GM18517 (cell line): ENCODE measurements at regions not wholly inside any gene's neighbourhood (a gene's known extent, or its start where the extent isn't known, plus 50 kb on each side); places are given as distances from the start of the nearest gene placed in this dataset.

ENCODE experiments used
- ATAC-seq: cut with Tn5 transposase; IDR thresholded peaks from one replicate; pipeline ENCODE4 v1.9.1; 2021; ENCODE audit warnings: mild to moderate bottlenecking, moderate library complexity; ENCODE audit not compliant: unreplicated experiment

- ATAC-seq = no peak
These were observed 457.6 kb downstream of the TFAP2A start for GRCh38 chr6:9957215-9957759.

- ATAC-seq = no peak
These were observed 466.2 kb downstream of the TFAP2A start for GRCh38 chr6:9948678-9949077.

GRCh38 chr6:9943986-9944385, 470.9 kb downstream of the TFAP2A start:
- no peak for ATAC-seq

- ATAC-seq = no peak
These were observed 471.8 kb downstream of the TFAP2A start for GRCh38 chr6:9943026-9943425.

GRCh38 chr6:9942131-9942530, 472.7 kb downstream of the TFAP2A start:
- ATAC-seq = no peak

- no peak for ATAC-seq
These were observed 476.1 kb downstream of the TFAP2A start for GRCh38 chr6:9938801-9939200.

GRCh38 chr6:9937031-9937763, 477.7 kb downstream of the TFAP2A start:
- ATAC-seq = no peak

GRCh38 chr6:9936551-9936950, 478.3 kb downstream of the TFAP2A start:
- ATAC-seq = no peak

- no peak for ATAC-seq
These were observed 481.2 kb downstream of the TFAP2A start for GRCh38 chr6:9933677-9934076.

- ATAC-seq = no peak
These were observed 487.6 kb downstream of the TFAP2A start for GRCh38 chr6:9927275-9927674.

DNA sequence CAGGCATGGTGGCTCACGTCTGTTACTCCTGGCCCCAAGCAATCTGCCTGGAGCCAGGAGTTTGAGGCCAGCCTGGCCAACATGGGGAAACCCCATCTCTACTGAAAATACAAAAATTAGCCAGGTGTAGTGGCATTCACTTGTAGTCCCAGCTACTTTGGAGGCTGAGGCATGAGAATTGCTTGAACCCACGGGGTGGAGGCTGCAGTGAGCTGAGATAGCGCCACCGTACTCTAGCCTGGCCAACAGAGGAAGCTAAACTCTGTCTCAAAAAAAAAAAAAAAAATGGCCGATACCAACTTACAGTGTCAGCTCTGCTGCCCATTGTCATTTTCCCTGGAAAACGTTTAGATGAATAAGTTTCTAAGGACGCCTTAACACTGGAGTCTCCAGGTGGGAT, 489.9 kb downstream of the TFAP2A start:
- no peak for ATAC-seq

- ATAC-seq = no peak
These were observed 493.5 kb downstream of the TFAP2A start for GRCh38 chr6:9921366-9921765.

- no peak for ATAC-seq
These were observed 499.9 kb downstream of the TFAP2A start for GRCh38 chr6:9914951-9915350.

- no peak for ATAC-seq
These were observed 513.5 kb downstream of the TFAP2A start for GRCh38 chr6:9901376-9901775.

GRCh38 chr6:9896806-9897205, 518.1 kb downstream of the TFAP2A start:
- no peak for ATAC-seq

DNA sequence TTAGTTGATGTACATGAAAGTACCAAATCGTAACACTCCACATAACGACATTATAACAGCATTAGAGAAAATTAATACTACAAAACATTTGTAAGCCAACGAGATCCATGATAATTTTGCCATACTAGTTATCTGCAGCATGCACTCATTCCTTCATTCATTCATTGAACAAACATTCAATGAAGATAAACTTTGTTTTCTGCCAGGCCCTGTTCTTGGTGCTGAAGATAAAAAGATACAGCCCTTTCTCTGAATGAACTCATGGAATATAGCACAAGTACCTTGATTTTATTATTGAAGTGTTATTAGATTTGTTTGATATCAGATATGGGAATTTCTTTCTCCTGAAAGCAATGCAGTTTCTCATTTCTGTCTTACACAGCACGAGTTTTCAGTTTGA, 524.0 kb downstream of the TFAP2A start:
- ATAC-seq = no peak

- no peak for ATAC-seq
These were observed 524.4 kb downstream of the TFAP2A start for GRCh38 chr6:9890469-9890868.

- no peak for ATAC-seq
These were observed 536.3 kb downstream of the TFAP2A start for GRCh38 chr6:9878535-9878934.

DNA sequence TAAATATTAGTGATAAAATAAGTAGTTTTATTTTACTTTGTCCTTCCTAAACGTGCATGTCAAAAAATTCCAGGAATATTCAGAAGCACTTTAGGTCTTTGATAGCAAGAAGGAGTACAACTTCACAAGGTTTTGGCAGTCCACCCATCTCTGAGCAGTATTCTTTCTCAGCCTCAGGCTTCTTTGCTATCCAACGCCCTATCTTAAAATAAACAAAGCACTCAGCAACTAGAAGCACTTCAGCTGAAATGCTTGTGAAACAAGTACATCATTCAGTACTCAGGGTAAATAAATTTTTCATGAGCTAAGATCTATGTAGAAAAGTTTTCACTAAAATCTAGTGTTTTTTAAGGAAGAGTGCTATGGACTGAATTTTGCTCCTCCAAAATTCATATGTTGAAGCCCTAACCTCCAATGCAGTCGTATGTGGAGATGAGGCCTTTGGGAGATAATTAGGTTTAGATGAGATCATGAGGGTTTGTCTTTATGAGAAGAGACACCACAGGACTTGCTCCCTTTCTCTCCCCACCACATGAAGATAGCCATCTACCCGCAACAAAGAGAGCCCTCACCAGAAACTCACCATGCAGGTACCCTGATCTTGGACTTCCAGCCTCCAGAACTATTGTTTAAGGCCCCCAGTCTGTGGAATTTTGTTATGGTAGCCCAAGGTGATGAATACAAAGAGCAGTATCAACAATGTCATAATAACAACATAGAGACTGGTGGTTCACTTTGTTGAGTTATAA, 539.1 kb downstream of the TFAP2A start:
- ATAC-seq = no peak

DNA sequence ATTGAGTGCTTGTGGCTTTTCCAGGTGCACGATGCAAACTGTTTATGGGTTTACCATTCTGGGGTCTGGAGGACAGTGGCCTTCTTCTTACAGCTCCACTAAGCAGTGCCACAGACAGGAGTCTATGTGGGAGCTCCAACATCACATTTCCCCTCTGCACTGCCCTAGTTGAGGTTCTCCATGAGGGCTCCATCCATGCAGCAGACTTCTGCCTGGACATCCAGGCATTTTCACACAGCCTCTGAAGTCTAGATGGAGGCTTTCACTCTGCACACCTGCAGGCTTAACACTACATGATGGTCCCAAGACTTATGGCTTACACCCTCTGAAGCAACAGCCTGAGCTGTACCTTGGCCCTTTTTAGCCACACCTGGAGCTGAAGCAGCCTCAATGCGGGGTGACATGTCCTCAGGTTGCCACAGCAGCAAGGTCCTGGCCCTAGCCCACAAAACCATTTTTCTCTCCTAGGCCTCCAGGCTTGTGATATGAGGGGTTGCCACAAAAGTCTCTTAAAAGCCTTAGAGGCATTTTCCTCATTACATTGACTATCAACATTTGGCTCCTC, 552.2 kb downstream of the TFAP2A start:
- no peak for ATAC-seq

- no peak for ATAC-seq
These were observed 563.1 kb downstream of the TFAP2A start for GRCh38 chr6:9851541-9852380.
